HEK293 (cell line): ENCODE measurements at regions not wholly inside any gene's neighbourhood (a gene's known extent, or its start where the extent isn't known, plus 50 kb on each side); places are given as distances from the start of the nearest gene placed in this dataset.

Source experiments
- CTCF ChIA-PET: fragments of 350-600 bp; formaldehyde crosslinking; extraction: SDS; loops from one replicate; lab custom pipeline; 2021; ENCODE audit warnings: antibody characterized with exemption; lab: Yijun Ruan, JAX
- POLR2A ChIA-PET: fragments of 300-600 bp; formaldehyde crosslinking; extraction: SDS; loops from one replicate; lab custom pipeline; 2020; ENCODE audit warnings: antibody characterized with exemption, inconsistent platforms; lab: Yijun Ruan, JAX
- H3K27ac ChIP-seq: fragments of 200-500 bp; sonication (Bioruptor generic); 2 replicates; pipeline ENCODE4 v1.5.1; 2014; ENCODE audit warnings: low read depth, low read length, control low read depth, inconsistent platforms; ENCODE audit errors: extremely low read depth
- H3K36me3 ChIP-seq, 2 experiments: fragments of 200-500 bp in 1 of 2; sonication (Bioruptor generic) in 1 of 2; 1 replicate in 1 of 2; 2 replicates in 1 of 2; pipeline ENCODE4 v1.5.1; 2014 to 2017; ENCODE audit warnings: inconsistent platforms in 2 of 2, low read length in 2 of 2; ENCODE audit not compliant: control insufficient read depth in 2 of 2, insufficient read depth in 1 of 2
- H3K4me1 ChIP-seq: fragments of 200-500 bp; sonication (Bioruptor generic); 2 replicates; pipeline ENCODE4 v1.5.1; 2014; ENCODE audit warnings: mild to moderate bottlenecking, low read length, inconsistent platforms; ENCODE audit not compliant: control insufficient read depth, insufficient read depth
- H3K4me3 ChIP-seq: 2 replicates; pipeline ENCODE4 v1.5.1; 2011; ENCODE audit warnings: low read depth, mild to moderate bottlenecking, control low read depth, low read length, moderate library complexity
- H3K9me3 ChIP-seq: fragments of 200-500 bp; sonication (Bioruptor generic); 2 replicates; pipeline ENCODE4 v1.5.1; 2014; ENCODE audit warnings: low read depth, low read length, inconsistent platforms; ENCODE audit not compliant: control insufficient read depth, insufficient read depth
- AEBP2 ChIP-seq: fragments of 450-650 bp; formaldehyde crosslinking; IDR thresholded peaks from 2 replicates; pipeline ENCODE4 v1.5.1; 2016; ENCODE audit warnings: missing biosample characterization, missing genetic modification characterization, borderline replicate concordance
- FEZF1 ChIP-seq: fragments of 450-650 bp; formaldehyde crosslinking; IDR thresholded peaks from 2 replicates; pipeline ENCODE4 v1.5.1; 2016; ENCODE audit warnings: missing biosample characterization, missing genetic modification characterization
- MYNN ChIP-seq: fragments of 450-650 bp; formaldehyde crosslinking; IDR thresholded peaks from 2 replicates; pipeline ENCODE4 v1.5.1; 2016; ENCODE audit warnings: missing biosample characterization, missing genetic modification characterization, borderline replicate concordance
- SP7 ChIP-seq: fragments of 450-650 bp; formaldehyde crosslinking; IDR thresholded peaks from 2 replicates; pipeline ENCODE4 v1.5.1; 2016; ENCODE audit warnings: missing biosample characterization, missing genetic modification characterization
- ZBTB20 ChIP-seq: fragments of 450-650 bp; formaldehyde crosslinking; IDR thresholded peaks from 2 replicates; pipeline ENCODE4 v1.5.1; 2016; ENCODE audit warnings: missing biosample characterization, missing genetic modification characterization
- ZBTB48 ChIP-seq: fragments of 450-650 bp; formaldehyde crosslinking; IDR thresholded peaks from 2 replicates; pipeline ENCODE4 v1.5.1; 2016; ENCODE audit warnings: missing biosample characterization, missing genetic modification characterization
- ZEB2 ChIP-seq: fragments of 450-650 bp; formaldehyde crosslinking; IDR thresholded peaks from 2 replicates; pipeline ENCODE4 v1.5.1; 2016; ENCODE audit warnings: missing biosample characterization, missing genetic modification characterization
- ZNF112 ChIP-seq: fragments of 450-650 bp; formaldehyde crosslinking; IDR thresholded peaks from 2 replicates; pipeline ENCODE4 v1.5.0; 2017; ENCODE audit warnings: missing biosample characterization, missing genetic modification characterization
- ZNF133 ChIP-seq: fragments of 450-650 bp; formaldehyde crosslinking; IDR thresholded peaks from 2 replicates; pipeline ENCODE4 v1.5.1; 2016; ENCODE audit warnings: missing biosample characterization, missing genetic modification characterization
- ZNF280D ChIP-seq: fragments of 450-650 bp; formaldehyde crosslinking; IDR thresholded peaks from 2 replicates; pipeline ENCODE4 v1.5.1; 2016; ENCODE audit warnings: missing biosample characterization, missing genetic modification characterization
- ZNF302 ChIP-seq: fragments of 450-650 bp; formaldehyde crosslinking; IDR thresholded peaks from 2 replicates; pipeline ENCODE4 v1.5.1; 2016; ENCODE audit warnings: missing biosample characterization, missing genetic modification characterization, low read depth
- ZNF311 ChIP-seq: fragments of 450-650 bp; formaldehyde crosslinking; IDR thresholded peaks from 2 replicates; pipeline ENCODE4 v1.5.1; 2017; ENCODE audit warnings: missing biosample characterization, missing genetic modification characterization, borderline replicate concordance
- ZNF341 ChIP-seq: fragments of 450-650 bp; formaldehyde crosslinking; IDR thresholded peaks from 2 replicates; pipeline ENCODE4; 2016; ENCODE audit warnings: low read depth, missing biosample characterization, missing genetic modification characterization
- ZNF354C ChIP-seq: fragments of 450-650 bp; formaldehyde crosslinking; IDR thresholded peaks from 2 replicates; pipeline ENCODE4 v1.5.1; 2016; ENCODE audit warnings: missing biosample characterization, missing genetic modification characterization, low read depth, borderline replicate concordance
- ZNF362 ChIP-seq: fragments of 450-650 bp; formaldehyde crosslinking; IDR thresholded peaks from 2 replicates; pipeline ENCODE4 v1.5.1; 2016; ENCODE audit warnings: missing biosample characterization, missing genetic modification characterization
- ZNF366 ChIP-seq: fragments of 450-650 bp; formaldehyde crosslinking; conservative IDR thresholded peaks from 2 replicates; pipeline ENCODE4 v1.5.1; 2016; ENCODE audit warnings: missing biosample characterization, missing genetic modification characterization
- ZNF416 ChIP-seq: fragments of 450-650 bp; formaldehyde crosslinking; IDR thresholded peaks from 2 replicates; pipeline ENCODE4 v1.5.1; 2016; ENCODE audit warnings: missing biosample characterization, missing genetic modification characterization
- ZNF473 ChIP-seq: fragments of 450-650 bp; formaldehyde crosslinking; IDR thresholded peaks from 2 replicates; pipeline ENCODE4 v1.5.1; 2017; ENCODE audit warnings: missing biosample characterization, missing genetic modification characterization
- ZNF529 ChIP-seq: fragments of 450-650 bp; formaldehyde crosslinking; IDR thresholded peaks from 2 replicates; pipeline ENCODE4 v1.5.1; 2017; ENCODE audit warnings: missing genetic modification characterization, missing biosample characterization; ENCODE audit not compliant: insufficient replicate concordance
- ZNF555 ChIP-seq: fragments of 450-650 bp; formaldehyde crosslinking; conservative IDR thresholded peaks from 2 replicates; pipeline ENCODE4 v1.5.1; 2017; ENCODE audit warnings: missing biosample characterization, mild to moderate bottlenecking, missing genetic modification characterization, inconsistent platforms
- ZNF571 ChIP-seq: fragments of 450-650 bp; formaldehyde crosslinking; IDR thresholded peaks from 2 replicates; pipeline ENCODE4 v1.5.0; 2017; ENCODE audit warnings: missing biosample characterization, missing genetic modification characterization
- ZNF585B ChIP-seq: fragments of 450-650 bp; formaldehyde crosslinking; IDR thresholded peaks from 2 replicates; pipeline ENCODE4 v1.5.1; 2016; ENCODE audit warnings: missing biosample characterization, missing genetic modification characterization
- ZNF624 ChIP-seq: fragments of 450-650 bp; formaldehyde crosslinking; IDR thresholded peaks from 2 replicates; pipeline ENCODE4 v1.5.1; 2017; ENCODE audit warnings: missing biosample characterization, missing genetic modification characterization
- ZNF664 ChIP-seq: fragments of 450-650 bp; formaldehyde crosslinking; IDR thresholded peaks from 2 replicates; pipeline ENCODE4 v1.5.1; 2016; ENCODE audit warnings: missing biosample characterization, missing genetic modification characterization
- ZNF768 ChIP-seq: fragments of 450-650 bp; formaldehyde crosslinking; IDR thresholded peaks from 2 replicates; pipeline ENCODE4 v1.5.1; 2018; ENCODE audit warnings: missing biosample characterization, mild to moderate bottlenecking, missing genetic modification characterization
- ZNF843 ChIP-seq: fragments of 450-650 bp; formaldehyde crosslinking; IDR thresholded peaks from 2 replicates; pipeline ENCODE4 v1.5.1; 2016; ENCODE audit warnings: missing biosample characterization, missing genetic modification characterization
- TF ChIP-seq, protein P1 (sequence below): fragments of 450-650 bp; IDR thresholded peaks from 2 replicates; pipeline ENCODE4 v1.5.1; 2018; ENCODE audit warnings: missing biosample characterization, mild to moderate bottlenecking, missing genetic modification characterization

DNA sequence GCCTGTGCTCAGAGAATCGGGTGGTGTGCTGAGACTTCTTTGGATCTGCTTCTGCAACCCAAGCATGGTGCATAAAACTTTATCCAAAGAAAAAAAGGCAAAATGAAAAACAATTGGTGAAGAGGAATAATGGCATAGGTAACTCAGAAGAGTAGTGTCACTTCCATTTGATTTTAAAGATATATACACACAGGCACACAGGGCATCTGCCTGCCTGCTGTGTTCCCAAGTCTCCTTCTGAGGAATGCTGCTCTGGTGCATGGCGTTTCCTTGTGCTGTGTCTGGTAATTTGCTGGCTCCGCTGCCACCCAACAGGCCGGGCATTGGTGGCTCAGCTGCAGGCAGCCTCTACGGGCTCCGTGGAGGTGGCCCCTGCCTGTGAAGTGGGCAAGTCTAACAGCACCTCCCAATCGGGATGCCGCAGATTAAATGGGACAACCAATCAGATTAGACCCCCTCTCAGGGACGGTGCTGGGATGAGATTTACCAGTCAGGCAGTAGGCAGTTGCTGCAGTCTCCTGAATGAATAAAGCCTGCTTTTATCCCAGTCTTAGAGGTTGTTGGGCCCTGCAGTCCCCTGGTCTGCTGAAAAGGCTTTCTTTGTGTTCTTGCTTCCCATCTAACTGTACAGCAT lies 253.7 kb upstream of the RASGRP1 start:
- Histone ChIP-seq H3K27ac (no peak overlapping the region), H3K9me3 (no peaks in the 10 kb centered on the region), H3K4me3 (no peak overlapping the region), H3K36me3 (no peaks in the 10 kb centered on the region), H3K4me1 (no peaks in the 10 kb centered on the region)
- ChIA-PET CTCF (no interaction called here), POLR2A (no interaction called here)
- no peak for TF ChIP-seq ZNF585B (tag by site-specific recombination)
- TF ChIP-seq ZNF768: no peak
- no peak for TF ChIP-seq ZNF571 (tag by site-specific recombination)
- no peak for TF ChIP-seq ZNF473
- TF ChIP-seq ZNF664 (tag by site-specific recombination): no peak
- no peak for TF ChIP-seq ZNF112 (tag by site-specific recombination)
- TF ChIP-seq ZNF354C (tag by site-specific recombination): no peak
- TF ChIP-seq ZNF280D (tag by site-specific recombination): no peak
- TF ChIP-seq ZNF529: no peak
- TF ChIP-seq ZBTB48 (tag by site-specific recombination): no peak

GRCh38 chr15:38819387-38819950 lies 254.9 kb upstream of the RASGRP1 start:
- H3K4me3 ChIP-seq: no peak overlapping the region
- no peaks in the 10 kb centered on the region for H3K4me1 ChIP-seq
- H3K36me3 ChIP-seq: no peaks in the 10 kb centered on the region
- H3K27ac ChIP-seq: no peak overlapping the region
- CTCF ChIA-PET: interaction anchor here (0.6 kb wide), 1 partner anchor 240 kb away, joined by 3 read pairs; no protein-coding TSS in a partner anchor
- POLR2A ChIA-PET: no interaction called here
- no peaks in the 10 kb centered on the region for H3K9me3 ChIP-seq
- TF ChIP-seq ZNF302 (tag by site-specific recombination) (no peak), ZEB2 (tag by site-specific recombination) (no peak), ZNF843 (peak; percentile 85), ZNF624 (tag by site-specific recombination) (no peak), SP7 (tag by site-specific recombination) (peak; percentile 99), ZNF366 (no peak), ZNF133 (tag by site-specific recombination) (no peak), ZNF768 (no peak), FEZF1 (tag by site-specific recombination) (peak; percentile 92), ZNF311 (tag by site-specific recombination) (no peak), ZNF362 (tag by site-specific recombination) (no peak), ZBTB20 (tag by site-specific recombination) (no peak), ZNF416 (no peak), ZNF341 (tag by site-specific recombination) (no peak), ZNF555 (tag by site-specific recombination) (no peak), MYNN (tag by site-specific recombination) (no peak), AEBP2 (tag by site-specific recombination) (no peak)
- TF ChIP-seq, protein P1, sequence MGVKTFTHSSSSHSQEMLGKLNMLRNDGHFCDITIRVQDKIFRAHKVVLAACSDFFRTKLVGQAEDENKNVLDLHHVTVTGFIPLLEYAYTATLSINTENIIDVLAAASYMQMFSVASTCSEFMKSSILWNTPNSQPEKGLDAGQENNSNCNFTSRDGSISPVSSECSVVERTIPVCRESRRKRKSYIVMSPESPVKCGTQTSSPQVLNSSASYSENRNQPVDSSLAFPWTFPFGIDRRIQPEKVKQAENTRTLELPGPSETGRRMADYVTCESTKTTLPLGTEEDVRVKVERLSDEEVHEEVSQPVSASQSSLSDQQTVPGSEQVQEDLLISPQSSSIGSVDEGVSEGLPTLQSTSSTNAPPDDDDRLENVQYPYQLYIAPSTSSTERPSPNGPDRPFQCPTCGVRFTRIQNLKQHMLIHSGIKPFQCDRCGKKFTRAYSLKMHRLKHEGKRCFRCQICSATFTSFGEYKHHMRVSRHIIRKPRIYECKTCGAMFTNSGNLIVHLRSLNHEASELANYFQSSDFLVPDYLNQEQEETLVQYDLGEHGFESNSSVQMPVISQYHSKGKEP (tag by site-specific recombination): no peak
